Glutamatergic neuron (in vitro differentiated cells): ENCODE measurements at regions not wholly inside any gene's neighbourhood (a gene's known extent, or its start where the extent isn't known, plus 50 kb on each side); places are given as distances from the start of the nearest gene placed in this dataset.
"Not testable (repeated sequence)": the region's sequence is repeated elsewhere in the genome, so short reads cannot be mapped to it uniquely, and the experiment has no call there.

Experiments used
- DNase-seq: peaks from one replicate; pipeline ENCODE4 v3.0.0; 2022
- H3K27ac Mint-ChIP-seq: one replicate; pipeline ENCODE4 v1.8.0; 2020; ENCODE audit warnings: mild to moderate bottlenecking, mixed read lengths, inconsistent platforms; ENCODE audit not compliant: unreplicated experiment
- H3K27me3 Mint-ChIP-seq: one replicate; pipeline ENCODE4 v1.8.0; 2020; ENCODE audit warnings: mild to moderate bottlenecking, moderate library complexity, mixed read lengths, inconsistent platforms; ENCODE audit not compliant: unreplicated experiment
- H3K36me3 Mint-ChIP-seq: one replicate; pipeline ENCODE4 v1.8.0; 2020; ENCODE audit warnings: mild to moderate bottlenecking, mixed read lengths, inconsistent platforms; ENCODE audit not compliant: unreplicated experiment
- H3K4me1 Mint-ChIP-seq: one replicate; pipeline ENCODE4 v1.8.0; 2020; ENCODE audit warnings: mild to moderate bottlenecking, low read depth, mixed read lengths, inconsistent platforms; ENCODE audit not compliant: unreplicated experiment
- H3K4me3 Mint-ChIP-seq: one replicate; pipeline ENCODE4 v1.8.0; 2020; ENCODE audit warnings: mild to moderate bottlenecking, mixed read lengths, inconsistent platforms; ENCODE audit not compliant: unreplicated experiment
- H3K9me3 Mint-ChIP-seq: one replicate; pipeline ENCODE4 v1.8.0; 2020; ENCODE audit warnings: mild to moderate bottlenecking, moderate library complexity, mixed read lengths, inconsistent platforms; ENCODE audit not compliant: unreplicated experiment
- CTCF ChIP-seq: fragments of 200-600 bp; sonication (generic); IDR thresholded peaks from one replicate; pipeline ENCODE4 v1.5.0; 2021; ENCODE audit not compliant: partially characterized antibody, unreplicated experiment

GRCh38 chr5:127186657-127187056 is 103.9 kb upstream of the MEGF10 start:
- Mint-ChIP-seq H3K4me1 (peaks cover 2% of the 10 kb centered on the region), H3K9me3 (no peaks in the 10 kb centered on the region), H3K36me3 (no peaks in the 10 kb centered on the region), H3K27me3 (no peaks in the 10 kb centered on the region), H3K27ac (no peak overlapping the region), H3K4me3 (no peak overlapping the region)
- no peak for TF ChIP-seq CTCF
- DNase-seq, result no peak

- Mint-ChIP-seq H3K4me3 (no peak overlapping the region), H3K27me3 (no peaks in the 10 kb centered on the region), H3K9me3 (no peaks in the 10 kb centered on the region), H3K36me3 (no peaks in the 10 kb centered on the region), H3K27ac (no peak overlapping the region), H3K4me1 (peaks cover 2% of the 10 kb centered on the region)
- no peak for TF ChIP-seq CTCF
- no peak for DNase-seq
These were observed 102.9 kb upstream of the MEGF10 start for GRCh38 chr5:127187706-127188105.

- Mint-ChIP-seq H3K4me3 (no peak overlapping the region), H3K27ac (no peak overlapping the region), H3K36me3 (no peaks in the 10 kb centered on the region), H3K4me1 (peaks cover 2% of the 10 kb centered on the region), H3K9me3 (no peaks in the 10 kb centered on the region), H3K27me3 (no peaks in the 10 kb centered on the region)
- no peak for TF ChIP-seq CTCF
- DNase-seq, result no peak
These were observed 98.4 kb upstream of the MEGF10 start for GRCh38 chr5:127192150-127192549.

DNA sequence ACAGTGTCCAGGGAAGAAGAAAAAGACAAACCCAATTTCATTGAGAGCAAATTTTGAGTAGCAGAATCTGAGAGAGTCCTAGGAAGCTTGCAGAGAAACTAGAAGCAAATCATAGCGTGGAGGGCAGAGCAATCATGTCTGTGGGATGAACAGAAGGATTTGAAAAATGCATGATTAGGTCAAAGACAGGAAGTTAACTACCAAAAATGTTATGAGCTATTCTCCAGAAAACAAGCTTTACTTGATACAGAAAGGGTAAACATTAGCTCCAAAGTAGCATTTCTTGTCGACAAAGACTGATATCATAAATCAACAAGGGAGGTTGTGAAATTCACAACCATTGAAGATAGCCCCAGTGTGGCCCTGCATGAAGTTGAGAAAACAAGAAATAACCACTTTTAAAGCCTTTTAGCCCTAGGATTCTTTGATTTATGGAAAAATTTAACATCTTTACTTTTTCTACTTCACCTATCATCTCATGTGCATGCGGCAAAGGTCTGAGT is 97.7 kb upstream of the MEGF10 start:
- Mint-ChIP-seq H3K4me3 (no peak overlapping the region), H3K9me3 (no peaks in the 10 kb centered on the region), H3K36me3 (no peaks in the 10 kb centered on the region), H3K27ac (no peak overlapping the region), H3K4me1 (peaks cover under 1% of the 10 kb centered on the region), H3K27me3 (no peaks in the 10 kb centered on the region)
- TF ChIP-seq CTCF, result no peak
- no peak for DNase-seq

DNA sequence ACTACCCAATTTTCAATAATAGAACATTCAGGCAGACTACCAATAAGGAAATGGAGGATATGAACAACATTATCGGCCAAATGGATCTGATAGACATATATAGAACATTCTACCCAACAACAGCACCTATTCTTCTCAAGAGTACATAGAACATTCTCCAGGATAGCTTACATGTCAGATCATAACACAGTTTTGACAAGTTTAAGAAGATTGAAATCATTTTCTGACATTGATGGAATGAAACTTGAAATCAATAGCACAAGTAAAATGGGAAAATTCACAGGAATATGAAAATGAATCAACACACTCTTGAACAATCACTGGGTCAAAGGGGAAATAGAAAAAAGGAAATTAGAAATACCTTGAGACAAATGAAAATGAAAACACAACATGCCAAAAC is 94.6 kb upstream of the MEGF10 start:
- TF ChIP-seq CTCF, result no peak
- Mint-ChIP-seq H3K4me1 (no peaks in the 10 kb centered on the region), H3K4me3 (no peak overlapping the region), H3K27ac (no peak overlapping the region), H3K27me3 (no peaks in the 10 kb centered on the region), H3K9me3 (no peaks in the 10 kb centered on the region), H3K36me3 (no peaks in the 10 kb centered on the region)
- DNase-seq, result no peak

DNA sequence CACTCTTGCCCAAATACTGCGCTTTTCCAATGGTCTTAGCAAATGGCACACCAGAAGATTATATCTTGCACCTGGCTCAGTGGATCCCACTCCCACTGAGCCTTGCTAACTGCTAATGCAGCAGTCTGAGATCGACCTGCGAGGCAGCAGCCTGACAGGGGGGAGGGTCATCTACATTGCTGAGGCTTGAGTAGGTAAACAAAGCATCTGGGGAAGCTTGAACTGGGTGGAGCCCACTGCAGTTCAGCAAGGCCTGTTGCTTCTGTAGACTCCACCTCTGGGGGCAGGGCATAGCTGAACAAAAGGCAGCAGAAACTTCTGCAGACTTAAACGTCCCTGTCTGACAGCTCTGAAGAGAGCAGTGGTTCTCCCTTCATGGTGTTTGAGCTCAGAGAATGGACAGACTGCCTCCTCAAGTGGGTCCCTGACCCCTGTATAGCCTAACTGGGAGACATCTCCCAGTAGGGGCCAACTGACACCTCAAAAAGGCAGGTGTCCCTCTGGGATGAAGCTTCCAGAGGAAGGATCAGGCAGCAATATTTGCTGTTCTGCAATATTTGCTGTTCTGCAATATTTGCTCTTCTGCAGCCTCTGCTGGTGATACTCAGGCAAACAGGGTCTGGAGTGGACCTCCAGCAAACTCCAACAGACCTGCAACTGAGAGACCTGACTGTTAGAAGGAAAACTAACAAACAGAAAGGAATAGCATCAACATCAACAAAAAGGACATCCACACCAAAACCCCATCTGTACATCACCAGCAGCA is 93.0 kb upstream of the MEGF10 start:
- H3K4me1 Mint-ChIP-seq, H3K9me3 Mint-ChIP-seq, H3K4me3 Mint-ChIP-seq, DNase-seq, H3K36me3 Mint-ChIP-seq, H3K27ac Mint-ChIP-seq, H3K27me3 Mint-ChIP-seq: not testable (repeated sequence)

GRCh38 chr5:127202738-127203137 is 87.9 kb upstream of the MEGF10 start:
- not testable (repeated sequence) for H3K27ac Mint-ChIP-seq, DNase-seq, H3K27me3 Mint-ChIP-seq, H3K4me3 Mint-ChIP-seq, H3K9me3 Mint-ChIP-seq, H3K4me1 Mint-ChIP-seq, H3K36me3 Mint-ChIP-seq
